ENCODE measurements at regions not wholly inside any gene's neighbourhood (a gene's known extent, or its start where the extent isn't known, plus 50 kb on each side); places are given as distances from the start of the nearest gene placed in this dataset.
"Not testable (repeated sequence)": the region's sequence is repeated elsewhere in the genome, so short reads cannot be mapped to it uniquely, and the experiment has no call there.

- DNase-seq = no peak
These were observed 330.3 kb downstream of the CAAP1 start for GRCh38 chr9:26562338-26562737.

DNA sequence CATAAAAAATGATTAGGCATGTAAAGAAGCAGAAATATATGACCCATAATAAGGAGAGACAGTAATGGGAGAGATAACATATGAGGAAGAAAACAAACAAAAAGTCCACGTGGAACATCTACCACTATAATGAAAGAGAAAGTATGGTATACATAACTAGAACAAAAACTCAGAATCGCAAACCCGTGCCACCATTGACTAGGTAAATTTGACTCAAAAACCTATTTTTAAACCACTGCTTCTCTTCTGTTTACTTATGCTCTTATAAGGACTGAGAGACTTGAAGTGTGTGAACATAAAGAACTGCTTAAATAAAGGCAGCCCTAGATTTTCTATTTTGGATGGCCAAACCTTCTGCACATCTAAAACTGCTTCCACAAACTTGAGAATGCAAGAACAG lies 330.7 kb downstream of the CAAP1 start:
- DNase-seq = no peak

DNA sequence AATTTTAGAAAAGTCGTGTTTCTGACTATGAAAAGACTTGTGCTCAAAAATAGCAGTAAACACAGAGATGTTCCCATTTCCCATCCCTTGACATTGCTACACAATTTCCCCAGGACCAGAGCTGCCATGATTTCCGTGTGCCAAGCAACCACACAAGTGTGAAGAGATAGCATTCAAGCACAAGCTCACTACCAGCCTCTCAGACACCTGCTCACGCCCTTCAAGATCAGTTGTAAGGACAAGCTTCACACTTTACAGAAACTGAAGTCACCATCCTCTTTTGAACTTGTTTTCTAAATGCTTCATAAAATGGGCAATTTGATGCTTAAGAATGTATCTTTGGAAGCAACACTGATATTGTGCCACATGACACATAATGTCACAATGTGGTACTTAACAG lies 333.1 kb downstream of the CAAP1 start:
- no peak for DNase-seq

- DNase-seq = no peak
These were observed 340.6 kb downstream of the CAAP1 start for GRCh38 chr9:26551971-26552370.

DNA sequence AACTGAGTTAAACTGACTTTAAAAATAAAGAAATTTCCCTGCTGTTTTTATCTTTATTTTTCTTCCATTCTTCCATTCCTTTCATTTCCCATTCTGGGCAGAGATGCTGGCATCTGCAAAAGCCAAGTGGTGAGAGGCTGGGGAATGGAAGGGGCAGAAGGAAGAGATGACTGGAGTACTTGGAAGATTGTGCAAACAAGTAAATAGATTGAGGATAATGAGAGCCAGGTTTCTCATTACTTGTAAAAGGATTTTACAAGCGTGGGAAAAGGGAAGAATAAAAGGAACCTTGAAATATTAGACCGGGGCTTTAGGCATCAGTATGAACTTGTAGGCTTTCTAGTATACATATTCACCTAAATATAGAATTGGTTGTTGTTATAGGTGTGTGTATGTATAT lies 341.2 kb downstream of the CAAP1 start:
- no peak for DNase-seq

- DNase-seq = no peak
These were observed 343.8 kb downstream of the CAAP1 start for GRCh38 chr9:26548781-26549290.

DNA sequence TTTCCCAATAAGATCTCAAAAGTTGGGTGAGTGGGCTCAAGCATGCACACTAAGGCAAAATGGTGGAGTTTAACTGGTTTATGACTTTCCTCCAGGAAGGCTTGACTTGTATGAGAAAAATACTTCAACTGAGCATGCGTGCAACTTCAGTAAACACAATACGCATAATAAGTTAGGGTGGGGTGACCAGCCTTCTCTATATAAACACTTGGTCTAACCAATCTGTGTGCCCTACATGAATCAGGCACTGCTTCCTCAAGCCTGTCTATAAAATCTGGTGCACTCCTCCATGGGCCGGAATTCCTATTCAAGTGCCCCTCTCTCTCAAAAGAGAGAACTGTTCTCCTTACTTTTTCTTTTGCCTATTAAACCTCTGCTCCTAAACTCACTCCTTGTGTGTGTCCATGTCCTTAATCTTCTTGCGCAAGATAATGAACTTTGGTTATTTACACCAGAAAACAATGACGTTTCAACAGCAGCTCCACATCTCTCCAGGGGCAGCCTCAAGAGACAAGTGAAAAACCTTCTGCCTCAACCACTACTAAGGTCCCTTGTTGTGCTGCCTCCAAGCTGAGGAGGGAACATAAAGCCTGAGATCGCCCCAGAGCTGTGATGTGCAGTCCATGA lies 352.6 kb downstream of the CAAP1 start:
- DNase-seq = no peak

- DNase-seq = no peak
These were observed 355.4 kb downstream of the CAAP1 start for GRCh38 chr9:26537211-26537610.

DNA sequence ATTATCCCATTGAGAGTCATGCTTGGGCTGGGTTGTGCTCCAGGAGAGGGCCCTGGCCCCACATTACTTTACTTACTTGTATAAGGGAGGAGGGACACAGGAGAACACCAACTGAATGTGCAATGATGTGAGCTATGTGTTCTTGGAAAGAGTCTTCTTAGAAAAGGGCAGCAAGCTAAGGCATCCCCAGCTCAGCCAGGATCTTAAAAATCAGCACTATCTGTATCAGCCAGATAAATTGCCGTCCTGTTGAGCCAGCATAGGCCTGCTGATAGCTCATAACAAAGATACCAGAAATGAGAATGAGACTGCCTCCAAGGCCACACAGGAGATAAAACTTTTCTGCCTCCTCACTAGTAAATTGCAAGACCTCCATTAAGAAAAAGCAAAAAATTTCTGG lies 357.5 kb downstream of the CAAP1 start:
- no peak for DNase-seq

- DNase-seq = no peak
These were observed 361.8 kb downstream of the CAAP1 start for GRCh38 chr9:26530841-26531240.

DNA sequence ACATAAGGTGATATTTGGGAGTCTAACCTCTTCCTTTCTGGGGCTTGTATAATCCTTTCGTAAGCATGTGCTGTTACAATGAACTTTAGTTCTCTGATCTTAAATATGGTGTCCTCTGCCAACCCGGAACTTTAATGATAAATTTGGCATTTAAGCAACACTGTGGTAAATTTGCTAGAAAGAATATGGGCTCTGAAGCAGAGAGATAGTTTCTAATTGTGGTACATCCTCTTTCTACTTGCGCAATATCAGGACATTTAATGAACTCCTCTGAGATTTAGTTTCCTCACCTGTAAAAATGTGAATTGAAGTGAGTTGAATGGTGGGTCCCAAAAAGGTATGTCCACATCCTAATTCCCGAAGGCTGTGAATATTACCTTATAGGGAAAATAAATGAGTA lies 364.7 kb downstream of the CAAP1 start:
- no peak for DNase-seq

DNA sequence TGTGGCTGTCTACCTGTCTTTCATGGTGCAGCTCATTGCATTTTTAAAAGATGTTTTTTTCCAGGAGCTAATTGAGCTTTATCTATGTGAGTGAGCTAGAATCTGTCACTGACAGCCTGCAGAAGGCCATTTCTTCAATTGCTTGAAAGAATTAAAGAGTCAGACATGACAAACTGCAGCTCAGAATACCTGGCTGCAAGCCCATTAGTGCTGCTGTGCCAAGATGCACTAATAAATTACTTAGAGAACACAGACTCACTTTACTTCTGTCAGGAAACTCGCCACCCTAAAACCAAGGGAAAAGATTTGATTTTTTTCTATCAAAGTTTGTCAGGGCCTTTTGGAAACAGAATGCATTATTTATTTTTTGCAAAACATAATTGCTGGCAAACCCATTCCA lies 368.3 kb downstream of the CAAP1 start:
- DNase-seq = no peak

- no peak for DNase-seq
These were observed 369.0 kb downstream of the CAAP1 start for GRCh38 chr9:26523577-26523976.

GRCh38 chr9:26520141-26520540 lies 372.5 kb downstream of the CAAP1 start:
- no peak for DNase-seq

GRCh38 chr9:26516773-26517343 lies 375.7 kb downstream of the CAAP1 start:
- no peak for DNase-seq

- no peak for DNase-seq
These were observed 378.9 kb downstream of the CAAP1 start for GRCh38 chr9:26513730-26514129.

GRCh38 chr9:26510137-26510536 lies 382.5 kb downstream of the CAAP1 start:
- no peak for DNase-seq

DNA sequence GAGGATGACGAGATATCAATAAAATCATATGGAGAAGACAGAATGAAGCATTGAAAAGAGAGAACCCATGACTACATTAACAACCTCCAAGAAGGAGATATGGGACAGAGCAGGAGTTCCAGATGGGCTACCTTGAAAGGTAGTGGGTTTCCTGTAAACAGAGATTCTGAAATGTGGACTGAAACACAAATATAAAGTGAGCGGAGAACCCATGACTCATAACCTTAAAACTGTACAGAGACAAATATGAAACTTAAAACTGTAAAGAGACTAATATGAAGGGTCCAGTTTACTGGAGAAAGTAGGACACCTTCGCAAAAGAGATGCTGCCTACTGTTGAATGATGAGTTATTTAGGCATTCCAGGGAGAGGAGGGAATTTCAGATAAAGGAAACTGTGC lies 383.7 kb downstream of the CAAP1 start:
- no peak for DNase-seq

GRCh38 chr9:26504057-26504456 lies 388.5 kb downstream of the CAAP1 start:
- no peak for DNase-seq

DNA sequence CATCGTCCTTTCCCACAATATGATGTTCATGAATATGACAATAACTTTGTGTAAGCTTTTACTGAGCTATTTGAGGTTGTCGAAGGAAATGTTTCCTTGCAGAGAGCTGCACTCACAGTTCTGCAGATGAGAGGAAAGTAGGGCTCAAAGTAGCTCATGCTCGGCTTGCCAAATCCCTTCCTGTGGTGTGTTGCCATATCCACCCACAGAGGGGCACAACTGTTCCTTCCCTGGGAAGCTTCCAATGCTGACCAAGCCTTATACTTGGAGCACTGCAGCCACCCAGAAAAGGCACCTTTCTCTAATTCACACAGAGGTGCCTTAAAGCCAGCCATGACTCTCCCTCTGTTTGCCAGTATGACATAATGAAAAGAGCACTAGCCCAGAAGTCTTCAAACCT lies 390.3 kb downstream of the CAAP1 start:
- DNase-seq = no peak

DNA sequence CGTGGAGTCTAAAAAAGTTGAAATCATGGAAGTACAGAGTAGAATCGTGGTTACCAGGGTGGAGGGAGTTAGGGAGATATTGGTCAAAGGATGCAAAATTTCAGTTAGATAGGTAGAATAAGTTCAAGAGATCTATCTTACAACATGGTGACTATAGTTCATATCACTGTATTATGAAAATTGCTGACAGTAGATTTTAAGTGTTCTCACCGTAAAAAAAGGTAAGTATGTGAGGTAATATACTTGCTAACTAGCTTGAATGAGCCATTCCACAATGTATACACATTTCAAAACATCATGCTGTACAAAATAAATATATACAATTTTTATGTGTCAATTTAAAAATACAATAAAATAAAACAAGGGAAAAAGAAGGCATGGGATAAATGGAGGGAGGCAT lies 392.1 kb downstream of the CAAP1 start:
- DNase-seq = no peak

DNA sequence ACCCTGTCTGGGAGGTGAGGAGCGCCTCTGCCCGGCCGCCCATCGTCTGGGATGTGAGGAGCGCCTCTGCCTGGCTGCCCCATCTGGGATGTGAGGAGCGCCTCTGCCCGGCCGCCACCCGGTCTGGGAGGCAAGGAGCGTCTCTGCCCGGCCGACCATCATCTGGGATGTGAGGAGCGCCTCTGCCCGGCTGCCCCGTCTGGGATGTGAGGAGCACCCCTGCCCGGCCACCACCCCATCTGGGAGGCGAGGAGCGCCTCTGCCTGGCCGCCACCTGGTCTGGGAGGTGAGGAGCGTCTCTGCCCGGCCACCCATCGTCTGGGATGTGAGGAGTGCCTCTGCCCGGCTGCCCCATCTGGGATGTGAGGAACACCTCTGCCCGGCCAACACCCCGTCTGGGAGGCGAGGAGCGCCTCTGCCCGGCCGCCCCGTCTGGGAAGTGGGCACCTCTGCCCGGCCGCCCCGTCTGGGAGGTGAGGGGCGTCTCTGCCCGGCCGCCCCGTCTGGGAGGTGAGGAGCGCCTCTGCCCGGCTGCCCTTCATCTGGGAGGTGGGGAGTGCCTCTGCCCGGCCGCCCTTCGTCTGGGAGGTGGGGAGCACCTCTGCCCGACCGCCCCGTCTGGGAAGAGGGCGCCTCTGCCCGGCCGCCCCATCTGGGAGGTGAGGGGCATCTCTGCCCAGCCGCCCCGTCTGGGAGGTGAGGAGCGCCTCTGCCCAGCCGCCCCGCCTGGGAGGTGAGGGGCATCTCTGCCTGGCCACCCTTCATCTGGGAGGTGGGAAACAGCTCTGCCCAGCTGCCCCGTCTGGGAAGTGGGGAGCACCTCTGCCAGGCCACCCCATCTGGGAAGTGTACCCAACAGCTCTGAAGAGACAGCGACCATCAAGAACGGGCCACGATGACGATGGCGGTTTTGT lies 399.7 kb downstream of the CAAP1 start:
- DNase-seq = not testable (repeated sequence)

GRCh38 chr9:26491922-26492607 lies 400.5 kb downstream of the CAAP1 start:
- DNase-seq = not testable (repeated sequence)

All from NCI-H1436 treated with DMSO at 0.1 percent for 48 hours (cell line).